GM18517 (cell line): ENCODE measurements at regions not wholly inside any gene's neighbourhood (a gene's known extent, or its start where the extent isn't known, plus 50 kb on each side); places are given as distances from the start of the nearest gene placed in this dataset.

ENCODE experiments used
- ATAC-seq: cut with Tn5 transposase; IDR thresholded peaks from one replicate; pipeline ENCODE4 v1.9.1; 2021; ENCODE audit warnings: mild to moderate bottlenecking, moderate library complexity; ENCODE audit not compliant: unreplicated experiment

DNA sequence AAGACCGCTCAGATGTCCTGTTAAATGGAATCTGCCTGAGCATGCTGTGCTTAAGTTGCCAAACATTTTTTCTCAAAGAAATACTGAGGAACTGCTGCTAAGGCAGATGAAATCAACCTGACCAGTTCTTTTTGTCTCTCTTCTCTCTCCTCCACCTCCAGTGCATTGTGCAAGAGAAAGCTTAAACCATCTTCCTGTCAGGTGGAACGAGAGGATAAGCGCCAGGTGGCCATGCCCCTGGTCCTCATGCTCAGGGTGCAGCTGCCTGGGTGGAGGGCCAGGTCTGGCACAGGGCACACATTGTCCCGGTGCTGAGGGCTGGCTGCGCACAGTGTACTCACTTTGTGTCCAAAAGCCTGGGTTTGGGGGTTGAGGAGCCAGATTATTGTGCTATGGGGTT lies 176.2 kb upstream of the TP63 start:
- no peak for ATAC-seq

DNA sequence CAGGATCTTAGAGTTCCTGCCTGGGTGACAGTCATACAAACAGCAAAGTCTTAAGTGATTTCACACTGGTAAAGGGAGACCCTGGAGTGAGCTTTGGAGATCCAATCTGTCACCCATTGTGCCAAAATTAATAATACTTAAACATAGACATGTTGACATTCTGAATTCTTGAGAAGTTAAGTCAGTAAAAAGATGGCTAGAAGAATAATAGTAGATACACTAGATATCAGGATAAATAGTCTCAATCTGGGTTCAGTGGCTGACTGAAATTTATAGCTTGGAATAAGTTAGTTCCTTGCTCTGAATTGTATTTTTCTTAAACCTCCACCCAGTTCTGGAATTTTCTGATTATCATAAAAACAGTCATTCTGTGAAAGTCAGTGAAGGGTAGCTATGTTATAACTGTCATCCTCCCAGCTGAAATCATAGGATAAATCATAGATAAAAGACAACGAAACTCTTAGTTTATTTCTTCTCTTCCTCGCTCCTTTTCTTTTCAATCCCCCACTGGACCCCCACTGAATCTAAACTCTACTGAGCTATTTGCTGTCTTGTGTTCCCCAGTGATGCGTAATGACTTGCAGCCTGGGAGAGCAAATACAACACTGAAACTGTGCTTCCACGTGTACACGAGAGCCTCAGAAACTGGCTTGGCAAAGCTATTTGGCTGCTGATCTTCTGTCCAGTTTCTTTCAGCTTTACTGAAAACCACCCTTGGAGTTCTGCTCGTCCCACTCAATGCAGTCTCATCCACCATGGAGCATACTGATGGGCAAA lies 175.4 kb upstream of the TP63 start:
- no peak for ATAC-seq

DNA sequence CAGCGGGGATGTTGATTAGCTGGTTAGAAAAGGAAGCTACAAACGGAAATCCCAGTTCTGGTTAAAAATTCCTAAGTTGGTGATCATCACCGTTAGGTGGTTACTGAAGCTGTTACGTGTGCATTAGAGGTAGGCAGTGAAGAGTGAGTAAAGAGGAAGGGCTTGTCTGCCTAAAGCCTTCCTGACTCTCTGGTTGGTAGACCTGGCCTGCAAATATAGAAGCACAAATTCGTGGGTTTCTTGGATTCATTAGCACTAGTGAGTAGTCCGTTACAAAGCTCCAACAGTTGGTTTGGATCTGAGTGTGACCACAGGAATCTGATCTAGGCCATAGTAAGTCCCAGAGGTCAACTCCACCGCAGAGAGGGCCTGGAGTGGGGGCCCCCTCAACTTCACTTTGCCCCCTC lies 174.0 kb upstream of the TP63 start:
- ATAC-seq = no peak

DNA sequence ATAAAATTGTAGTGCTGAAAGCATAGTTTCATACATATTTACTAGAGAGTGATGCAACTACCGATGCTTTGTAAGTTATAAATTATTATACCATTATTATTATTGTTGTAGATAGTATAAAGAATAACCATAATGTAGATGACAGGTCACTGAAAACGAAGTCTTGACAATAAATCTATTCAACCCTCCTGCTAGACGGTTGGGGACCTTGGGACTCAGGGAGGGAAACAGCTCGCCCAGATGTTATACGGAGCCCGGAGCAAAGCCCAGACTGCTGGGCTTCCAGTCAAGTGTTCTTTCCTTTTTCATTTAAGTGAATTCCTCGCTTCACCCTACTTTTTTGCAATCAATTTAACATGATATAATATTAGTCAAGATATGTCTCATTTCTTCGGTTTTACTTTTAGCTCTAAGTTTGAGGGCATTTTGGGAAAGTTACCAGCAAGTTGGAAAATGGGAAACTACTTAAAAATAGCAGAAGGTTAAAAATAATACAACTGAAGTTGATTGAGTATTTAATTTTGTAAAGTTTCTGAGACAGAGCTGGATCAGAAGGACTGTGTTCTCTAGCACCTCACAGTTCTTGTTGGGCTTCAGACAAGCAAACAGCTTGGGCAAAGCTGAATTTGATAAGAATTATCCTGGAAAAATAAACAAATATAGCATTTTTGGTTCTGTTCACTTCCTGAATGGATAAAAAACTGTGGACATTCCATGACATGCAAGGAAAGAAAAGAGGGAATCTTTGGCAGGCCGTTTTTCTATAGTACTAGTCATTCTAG lies 173.4 kb upstream of the TP63 start:
- ATAC-seq = no peak

DNA sequence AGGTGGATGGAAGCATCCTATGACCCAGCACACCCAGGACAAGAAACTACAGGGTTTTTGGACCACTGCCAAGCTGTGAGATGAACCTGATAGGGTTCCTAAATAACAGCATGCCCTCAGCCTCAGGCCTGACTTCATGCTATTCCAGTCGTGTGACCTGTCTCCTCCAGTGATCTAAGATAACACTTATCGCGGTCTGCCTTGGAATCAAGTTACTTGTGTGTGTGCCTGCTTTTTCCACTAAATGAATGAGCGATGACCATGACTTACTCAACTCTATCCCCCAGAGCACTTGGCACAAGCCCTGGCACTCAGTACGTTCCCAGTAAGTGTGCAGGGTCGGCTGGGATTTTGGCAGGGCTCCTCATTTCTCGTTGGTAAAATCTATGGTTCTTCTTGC lies 172.7 kb upstream of the TP63 start:
- ATAC-seq = no peak

DNA sequence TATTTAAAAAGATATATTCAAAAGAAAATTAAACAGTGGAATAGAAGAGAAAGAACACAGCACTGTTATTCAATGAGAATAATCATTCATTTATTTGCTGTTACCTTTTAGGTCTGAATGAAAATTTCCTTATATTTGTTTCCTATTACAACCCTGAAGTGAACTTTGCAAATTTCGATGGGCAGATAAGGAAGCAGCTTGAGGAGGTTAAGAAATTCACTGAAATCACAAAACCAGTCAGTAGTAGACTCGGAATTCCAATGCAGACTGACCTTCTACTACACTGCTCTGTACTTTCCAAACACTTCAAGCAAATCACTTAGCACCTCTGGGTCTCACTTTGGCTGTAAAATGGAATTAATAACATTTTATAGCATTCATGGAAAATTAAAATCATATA lies 172.0 kb upstream of the TP63 start:
- no peak for ATAC-seq

DNA sequence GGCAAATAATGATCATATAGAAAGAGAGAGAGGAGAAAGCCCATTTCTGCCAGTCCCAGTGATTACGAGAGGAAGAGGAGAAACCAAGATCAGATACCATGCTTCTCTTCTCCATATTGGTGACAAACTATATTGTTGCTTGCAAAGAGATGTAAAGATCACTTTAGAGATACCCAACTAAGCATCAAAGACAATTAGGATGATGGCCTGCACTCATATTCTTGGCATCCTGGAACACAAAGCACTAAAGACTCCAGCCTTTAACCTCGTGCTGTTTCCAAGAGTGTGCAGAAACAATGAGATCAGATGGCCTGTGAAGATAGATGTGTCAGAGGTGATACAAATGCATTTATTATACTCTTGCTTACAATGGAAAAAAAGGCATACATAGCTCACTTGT lies 170.7 kb upstream of the TP63 start:
- ATAC-seq = no peak

DNA sequence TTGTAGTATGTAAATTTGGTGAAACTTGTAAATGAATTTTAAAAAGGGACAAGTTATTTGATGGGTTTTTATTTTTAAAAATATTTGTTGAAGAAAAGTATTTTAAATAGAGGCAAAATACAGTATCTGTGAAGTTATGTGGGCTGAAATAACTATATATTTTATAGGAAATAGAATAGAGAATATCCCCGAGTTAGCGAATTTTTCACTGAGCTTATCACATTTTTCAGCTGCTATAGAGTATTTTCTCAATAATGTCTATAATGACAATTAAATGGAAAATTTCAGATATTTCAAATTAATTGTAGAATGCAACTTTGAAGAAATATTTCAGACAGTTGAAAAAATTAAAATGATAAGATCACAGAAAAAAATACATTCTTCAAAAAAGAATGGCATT lies 166.4 kb upstream of the TP63 start:
- no peak for ATAC-seq

DNA sequence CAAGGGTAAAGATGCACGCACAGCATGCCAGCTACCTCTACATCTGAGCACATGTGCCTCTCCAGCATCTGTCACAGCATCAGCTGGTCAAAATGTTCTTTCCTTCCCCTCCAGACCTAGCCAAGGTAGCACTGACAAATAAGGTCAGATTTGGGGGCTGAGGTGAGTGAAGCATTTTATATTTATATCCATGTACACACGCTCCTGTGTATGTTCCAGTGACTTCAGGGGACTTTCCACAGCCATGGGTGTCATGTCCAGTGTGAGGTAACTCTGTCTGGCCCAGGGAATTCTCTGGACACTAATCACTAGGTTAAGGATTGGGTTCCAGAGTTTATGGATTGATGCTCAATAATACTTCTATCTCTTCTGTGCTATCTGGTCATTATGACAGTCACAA lies 165.2 kb upstream of the TP63 start:
- no peak for ATAC-seq

DNA sequence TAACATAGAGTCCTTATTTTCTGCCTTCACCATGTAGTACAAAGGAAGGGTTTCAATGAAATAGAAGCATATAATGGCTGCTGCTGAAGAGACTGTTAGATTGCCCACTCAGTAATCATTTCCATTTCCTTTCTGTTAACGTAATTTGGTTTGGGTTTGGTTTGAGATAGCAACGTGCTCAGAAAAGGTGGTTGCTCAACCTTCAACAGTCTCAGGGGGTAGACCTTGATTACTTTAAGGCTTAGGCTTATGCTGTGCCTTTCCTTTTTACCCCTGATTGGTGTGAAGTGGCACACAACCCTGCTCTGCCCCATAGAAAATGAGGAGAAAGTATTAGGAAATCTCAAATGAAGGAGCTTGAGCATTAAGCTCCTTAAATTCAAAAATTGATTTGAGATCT lies 163.7 kb upstream of the TP63 start:
- no peak for ATAC-seq

DNA sequence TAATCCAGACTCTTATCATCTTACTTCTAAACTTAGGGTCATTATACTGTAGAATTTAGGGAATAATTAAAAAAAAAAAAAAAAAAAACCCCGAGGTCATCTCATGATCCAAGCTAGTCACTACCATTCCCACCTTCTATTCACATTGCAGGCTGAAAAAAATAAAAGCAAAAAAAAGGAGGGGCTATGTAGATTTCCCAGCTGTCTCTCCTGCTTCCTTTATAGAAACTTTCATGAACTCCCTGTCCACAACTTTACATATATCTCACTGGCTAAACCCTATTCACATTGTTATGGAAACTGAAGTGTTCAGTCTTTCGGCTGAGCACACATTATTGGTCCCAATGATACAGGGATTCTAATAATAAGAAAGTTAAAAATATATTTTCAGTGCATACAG lies 156.2 kb upstream of the TP63 start:
- ATAC-seq = no peak

DNA sequence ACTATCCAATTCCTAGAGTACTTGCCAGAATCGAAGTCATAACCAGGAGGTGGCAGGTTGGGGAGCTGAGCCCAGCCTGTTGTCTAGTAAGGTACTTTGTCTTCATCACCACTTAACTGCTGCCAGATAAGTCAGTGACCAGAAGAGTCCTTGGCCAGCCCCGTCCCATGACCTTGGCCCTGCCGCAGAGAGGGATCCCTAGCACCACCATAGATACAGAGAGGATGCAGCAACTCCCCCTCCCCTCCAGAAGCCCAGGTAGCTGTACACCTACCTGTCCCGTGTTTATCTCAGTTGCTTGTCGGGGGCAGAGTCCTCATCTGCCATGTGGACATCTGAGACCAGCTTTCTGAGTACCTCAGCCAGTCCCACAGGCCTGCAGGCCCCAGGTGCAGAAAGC lies 153.6 kb upstream of the TP63 start:
- ATAC-seq = no peak

DNA sequence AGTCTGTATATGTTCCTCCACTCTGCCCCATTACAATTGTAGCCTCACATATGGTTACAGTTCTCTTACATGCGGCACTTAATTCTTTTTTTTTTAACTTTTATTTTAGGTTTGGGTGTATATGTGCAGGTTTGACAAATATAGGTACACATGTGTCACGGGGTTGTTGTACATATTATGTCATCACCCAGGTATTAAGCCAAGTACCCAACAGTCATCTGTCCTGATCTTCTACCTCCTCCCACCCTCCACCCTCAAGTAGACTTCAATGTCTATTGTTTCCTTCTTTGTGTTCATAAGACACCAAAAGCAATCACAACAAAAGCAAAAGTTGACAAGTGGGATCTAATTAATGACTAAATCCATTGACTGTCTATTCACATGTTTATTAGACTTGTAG lies 144.6 kb upstream of the TP63 start:
- ATAC-seq = no peak

DNA sequence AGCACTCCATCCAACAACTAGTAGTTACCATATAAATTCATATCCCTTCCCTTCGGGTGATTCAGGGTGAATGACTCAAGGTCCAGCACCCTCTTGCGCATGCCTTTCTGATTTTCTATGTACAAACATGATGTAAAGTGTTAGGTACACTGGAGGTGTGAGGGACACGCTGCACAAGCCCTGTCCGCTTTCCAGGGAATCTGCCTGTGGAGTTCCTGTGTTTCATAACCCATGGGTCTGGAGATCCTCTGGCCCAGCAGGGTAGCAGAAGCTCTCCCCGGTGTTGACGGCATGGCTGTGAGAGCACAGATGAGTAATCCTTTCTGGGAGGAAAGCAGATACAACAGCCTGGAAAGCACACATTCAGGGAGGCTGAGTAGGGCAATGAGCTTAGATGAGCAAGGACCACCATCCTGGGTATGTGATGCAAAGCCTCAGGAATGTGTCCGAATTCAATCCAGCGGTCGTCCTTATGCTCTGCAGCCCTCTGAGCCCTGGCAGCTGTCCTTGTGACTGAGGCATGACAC lies 142.9 kb upstream of the TP63 start:
- no peak for ATAC-seq

DNA sequence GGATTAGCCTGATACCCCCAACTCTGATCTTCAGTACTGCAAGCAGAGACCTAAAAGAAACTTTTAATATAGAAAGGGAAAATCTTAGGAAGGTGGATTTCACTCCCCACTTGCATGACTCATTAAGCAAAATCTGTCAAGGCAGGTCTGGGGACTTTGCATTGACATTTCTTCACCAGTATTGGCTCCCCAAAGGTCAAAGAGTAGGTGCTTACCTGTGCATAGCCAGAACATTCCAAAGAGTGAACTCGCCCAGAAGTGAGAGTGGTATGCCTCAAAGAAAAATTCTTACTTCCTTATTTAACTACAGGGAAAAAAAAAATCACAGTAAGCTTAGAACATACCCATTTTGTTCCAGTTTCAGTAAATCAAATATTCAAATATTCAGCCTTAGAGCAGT lies 140.9 kb upstream of the TP63 start:
- no peak for ATAC-seq

DNA sequence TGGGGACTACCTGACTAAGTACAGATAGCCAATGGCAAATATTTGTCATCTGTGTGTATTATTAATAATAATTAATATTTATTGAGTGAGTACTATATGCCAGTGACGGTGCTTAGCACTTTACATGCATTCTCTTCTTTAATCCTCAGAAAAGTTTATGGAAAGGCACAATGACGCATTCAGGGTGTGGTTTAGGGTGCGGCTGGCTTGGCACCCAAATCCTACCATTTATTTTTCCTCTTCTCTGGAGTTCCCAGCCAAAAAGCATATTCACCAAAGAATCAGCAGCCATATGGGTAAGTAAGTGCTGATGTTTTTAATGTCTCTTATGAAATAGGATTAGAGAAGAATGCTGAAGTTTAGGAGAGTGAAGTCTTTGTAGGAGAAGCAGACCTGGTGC lies 140.4 kb upstream of the TP63 start:
- ATAC-seq = no peak

DNA sequence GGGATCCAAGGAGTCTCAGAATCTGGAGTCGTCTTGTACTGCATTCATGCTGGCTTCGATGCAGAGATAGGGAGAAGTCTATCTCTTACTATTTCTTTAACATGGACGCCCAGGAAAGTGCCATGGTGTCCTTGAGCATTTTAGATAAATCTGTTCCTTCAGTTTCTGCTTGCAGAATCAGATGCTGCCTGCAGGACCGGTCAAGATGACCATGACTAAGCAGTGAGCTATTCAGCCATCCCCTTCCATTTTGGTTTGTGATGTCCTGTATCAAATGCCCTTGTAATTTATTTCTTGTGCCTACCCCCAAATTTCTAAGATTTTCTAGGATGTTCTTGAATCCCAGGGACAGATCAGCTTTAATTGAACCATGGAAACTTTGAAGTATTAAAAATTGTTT lies 139.4 kb upstream of the TP63 start:
- no peak for ATAC-seq

DNA sequence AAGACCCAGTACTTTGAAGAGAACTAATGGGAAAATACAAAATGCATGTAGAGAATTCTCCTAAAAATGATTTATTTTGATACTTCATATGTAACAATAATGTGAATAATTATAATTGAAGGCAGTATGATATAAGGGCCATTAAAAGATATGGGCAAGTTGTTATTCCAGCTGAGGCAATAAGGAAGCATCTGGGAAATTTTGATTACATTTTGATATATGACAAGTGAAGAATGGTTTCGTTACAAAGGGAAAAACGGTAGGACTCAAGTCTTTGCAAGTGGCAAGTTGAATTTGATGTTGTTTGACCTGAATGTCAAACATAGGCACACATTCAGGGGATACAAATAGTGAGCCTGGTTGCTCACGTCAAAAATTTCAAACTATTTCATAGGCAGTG lies 137.9 kb upstream of the TP63 start:
- ATAC-seq = no peak

DNA sequence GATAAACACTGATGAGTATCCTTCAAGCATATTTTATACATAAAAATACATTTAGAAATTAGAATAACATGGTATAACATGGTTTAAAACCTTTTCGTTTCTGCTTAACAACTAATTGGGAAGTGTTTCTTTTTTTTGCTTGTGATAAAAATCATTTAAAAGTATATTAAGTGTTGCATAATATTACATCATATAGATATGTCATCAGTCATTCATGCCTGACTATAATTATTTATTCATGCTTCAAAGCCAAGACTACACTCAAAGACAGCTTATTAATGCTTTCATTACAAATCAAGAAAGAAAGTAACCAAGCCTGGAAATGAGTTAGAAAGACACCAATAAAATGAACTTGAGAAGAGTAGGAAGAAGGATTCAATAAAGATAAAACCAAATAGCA lies 136.6 kb upstream of the TP63 start:
- no peak for ATAC-seq

DNA sequence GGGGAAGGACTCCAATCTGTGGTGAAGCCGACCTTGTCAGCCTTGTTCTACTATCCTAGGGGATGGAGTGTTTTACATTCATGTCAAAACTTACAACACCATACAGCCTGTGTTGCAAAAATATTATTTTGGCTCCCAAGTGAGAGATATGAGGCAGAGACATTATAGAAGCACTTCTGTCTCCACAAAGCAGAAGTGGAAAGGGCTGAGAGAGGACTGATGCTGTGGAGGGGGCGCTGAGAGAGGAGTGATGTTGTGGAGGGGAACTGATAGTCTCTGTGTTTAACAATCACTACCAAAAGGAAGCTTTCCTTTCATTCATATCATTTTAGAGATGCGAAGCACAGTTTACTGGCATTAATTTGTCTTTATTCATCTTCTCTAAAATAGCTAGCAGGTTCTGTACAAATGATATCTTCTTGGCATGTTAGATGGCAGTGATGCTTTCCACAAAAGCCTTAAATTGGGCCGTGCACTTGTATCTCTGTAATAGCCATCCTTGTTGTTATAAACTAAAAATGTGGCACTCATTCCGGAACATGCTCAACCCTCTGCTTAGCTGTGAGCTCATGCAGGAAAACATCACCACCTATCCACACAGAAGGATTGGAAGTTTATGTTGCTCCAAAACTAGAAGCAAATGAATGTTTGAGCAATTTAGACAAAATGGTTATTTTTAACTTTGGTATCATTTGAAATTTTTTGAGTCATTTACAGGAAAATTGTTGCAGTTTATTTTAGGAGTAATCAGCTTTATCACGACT lies 134.6 kb upstream of the TP63 start:
- no peak for ATAC-seq

DNA sequence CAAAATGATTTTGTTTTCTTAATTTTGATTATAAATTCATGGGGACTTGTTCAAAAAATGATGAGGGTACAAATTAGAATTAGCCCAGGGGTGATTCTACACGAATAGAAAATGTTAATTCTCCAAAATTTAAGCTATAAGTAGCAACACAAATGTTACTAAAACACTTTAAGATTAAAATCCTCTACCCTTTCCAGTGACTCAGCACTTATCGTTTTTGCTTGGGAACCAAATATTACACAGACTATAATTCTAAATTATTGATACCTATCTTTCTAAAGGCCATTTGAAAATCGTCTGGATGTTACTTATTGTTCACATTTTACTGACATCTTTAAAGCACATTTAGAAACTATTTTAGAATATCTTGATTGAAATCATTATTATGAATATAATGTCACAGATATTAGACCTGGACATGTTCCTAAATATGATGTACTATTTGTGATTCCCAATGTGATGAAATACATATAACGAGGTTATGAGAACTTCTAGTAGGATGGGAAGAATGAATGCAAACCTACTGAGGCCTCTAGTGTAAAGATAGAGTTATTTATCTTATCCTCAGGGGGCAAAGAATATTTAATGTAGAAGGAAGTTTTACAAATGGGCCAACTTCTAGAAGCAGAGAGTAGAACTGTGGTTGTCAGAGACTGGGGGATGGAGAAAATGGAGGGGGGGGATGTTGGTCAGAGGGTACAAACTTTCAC lies 132.0 kb upstream of the TP63 start:
- no peak for ATAC-seq
